Parathyroid adenoma (tissue), 2 donors: ENCODE measurements at regions not wholly inside any gene's neighbourhood (a gene's known extent, or its start where the extent isn't known, plus 50 kb on each side); places are given as distances from the start of the nearest gene placed in this dataset.

Experiments used
- H2AFZ ChIP-seq: fragments of 300-600 bp; sonication (generic); one replicate; pipeline ENCODE4 v1.7.0; 2017; ENCODE audit warnings: antibody characterized with exemption, mild to moderate bottlenecking
- H3K27ac ChIP-seq: fragments of 300-600 bp; sonication (generic); one replicate; pipeline ENCODE4 v1.7.0; 2017
- H3K27me3 ChIP-seq: fragments of 300-600 bp; sonication (generic); one replicate; pipeline ENCODE4 v1.7.0; 2017; ENCODE audit warnings: low read length; ENCODE audit not compliant: control insufficient read depth, insufficient read depth
- H3K36me3 ChIP-seq: fragments of 300-600 bp; sonication (generic); one replicate; pipeline ENCODE4 v1.7.0; 2017; ENCODE audit warnings: low read length; ENCODE audit not compliant: control insufficient read depth, insufficient read depth
- H3K4me1 ChIP-seq: fragments of 300-600 bp; sonication (generic); one replicate; pipeline ENCODE4 v1.7.0; 2017; ENCODE audit warnings: control low read depth
- H3K4me2 ChIP-seq: fragments of 300-600 bp; sonication (generic); one replicate; pipeline ENCODE4 v1.7.0; 2017; ENCODE audit warnings: low read length
- H3K4me3 ChIP-seq: fragments of 300-600 bp; sonication (generic); one replicate; pipeline ENCODE4 v1.7.0; 2017; ENCODE audit warnings: low read depth, low read length
- H3K79me2 ChIP-seq: fragments of 300-600 bp; sonication (generic); one replicate; pipeline ENCODE4 v1.7.0; 2017; ENCODE audit warnings: control low read depth
- H3K9ac ChIP-seq: fragments of 300-600 bp; sonication (generic); one replicate; pipeline ENCODE4 v1.7.0; 2017; ENCODE audit warnings: mild to moderate bottlenecking
- H3K9me3 ChIP-seq: fragments of 300-600 bp; sonication (generic); one replicate; pipeline ENCODE4 v1.7.0; 2017; ENCODE audit warnings: low read length; ENCODE audit not compliant: control insufficient read depth
- CTCF ChIP-seq: fragments of 300-600 bp; sonication (generic); IDR thresholded peaks from one replicate; pipeline ENCODE4 v1.7.0; 2017; ENCODE audit warnings: antibody characterized with exemption, mild to moderate bottlenecking
- donor health status: primary hyperparathyroidism.

- Histone ChIP-seq H3K36me3 (no peaks in the 10 kb centered on the region), H3K4me2 (no peak overlapping the region), H3K27me3 (no peaks in the 10 kb centered on the region), H3K4me1 (no peaks in the 10 kb centered on the region), H3K27ac (no peak overlapping the region), H3K9ac (no peak overlapping the region), H2AFZ (no peak overlapping the region), H3K4me3 (no peak overlapping the region), H3K9me3 (no peaks in the 10 kb centered on the region), H3K79me2 (no peaks in the 10 kb centered on the region)
- TF ChIP-seq CTCF, result no peak
Measured at GRCh38 chr14:65824978-65825299, 412.4 kb downstream of the FUT8 start.

- H3K79me2 ChIP-seq, result no peaks in the 10 kb centered on the region
- H3K4me2 ChIP-seq, result no peak overlapping the region
- no peak overlapping the region for H2AFZ ChIP-seq
- no peak overlapping the region for H3K9ac ChIP-seq
- H3K4me1 ChIP-seq, result no peaks in the 10 kb centered on the region
- H3K9me3 ChIP-seq, result no peaks in the 10 kb centered on the region
- no peaks in the 10 kb centered on the region for H3K27me3 ChIP-seq
- no peak overlapping the region for H3K27ac ChIP-seq
- H3K36me3 ChIP-seq, result no peaks in the 10 kb centered on the region
- no peak overlapping the region for H3K4me3 ChIP-seq
- no peak for TF ChIP-seq CTCF
Measured at GRCh38 chr14:65826946-65827345, 414.4 kb downstream of the FUT8 start.

- Histone ChIP-seq H3K27me3 (no peaks in the 10 kb centered on the region), H3K27ac (no peak overlapping the region), H2AFZ (no peak overlapping the region), H3K4me1 (no peaks in the 10 kb centered on the region), H3K9ac (no peak overlapping the region), H3K79me2 (no peaks in the 10 kb centered on the region), H3K9me3 (no peaks in the 10 kb centered on the region), H3K4me3 (no peak overlapping the region), H3K4me2 (no peak overlapping the region), H3K36me3 (no peaks in the 10 kb centered on the region)
- TF ChIP-seq CTCF, result no peak
Measured at GRCh38 chr14:65827520-65827919, 415.0 kb downstream of the FUT8 start.

- Histone ChIP-seq H3K27me3 (no peaks in the 10 kb centered on the region), H3K79me2 (no peaks in the 10 kb centered on the region), H3K4me1 (no peaks in the 10 kb centered on the region), H3K9me3 (no peaks in the 10 kb centered on the region), H3K36me3 (no peaks in the 10 kb centered on the region), H2AFZ (no peak overlapping the region), H3K9ac (no peak overlapping the region), H3K4me2 (no peak overlapping the region), H3K27ac (no peak overlapping the region), H3K4me3 (no peak overlapping the region)
- TF ChIP-seq CTCF, result no peak
Measured at GRCh38 chr14:65828396-65828795, 415.9 kb downstream of the FUT8 start.

GRCh38 chr14:65832431-65833266 lies 420.1 kb downstream of the FUT8 start:
- Histone ChIP-seq H3K27me3 (no peaks in the 10 kb centered on the region), H3K9me3 (no peaks in the 10 kb centered on the region), H3K27ac (no peak overlapping the region), H3K36me3 (no peaks in the 10 kb centered on the region), H3K4me3 (no peak overlapping the region), H3K4me2 (no peak overlapping the region), H3K79me2 (no peaks in the 10 kb centered on the region), H3K4me1 (no peaks in the 10 kb centered on the region), H3K9ac (no peak overlapping the region), H2AFZ (no peak overlapping the region)
- no peak for TF ChIP-seq CTCF
